Astrocyte (in vitro differentiated cells and primary cell): ENCODE measurements at regions not wholly inside any gene's neighbourhood (a gene's known extent, or its start where the extent isn't known, plus 50 kb on each side); places are given as distances from the start of the nearest gene placed in this dataset.

Experiments used
- CTCF ChIP-seq: IDR thresholded peaks from 2 replicates; pipeline ENCODE4 v1.5.1; 2011; ENCODE audit warnings: low read depth, mild to moderate bottlenecking, inconsistent platforms, low read length, moderate library complexity; ENCODE audit not compliant: insufficient read depth
- EZH2 ChIP-seq: IDR thresholded peaks from 2 replicates; pipeline ENCODE4 v1.6.1; 2012; ENCODE audit warnings: mild to moderate bottlenecking, low read length, inconsistent platforms; ENCODE audit not compliant: insufficient read depth

GRCh38 chr2:2932189-2932588 is 445.4 kb downstream of the EIPR1 start:
- TF ChIP-seq CTCF (no peak), EZH2 (no peak)
